ENCODE measurements at regions not wholly inside any gene's neighbourhood (a gene's known extent, or its start where the extent isn't known, plus 50 kb on each side); places are given as distances from the start of the nearest gene placed in this dataset.
"Not testable (repeated sequence)": the region's sequence is repeated elsewhere in the genome, so short reads cannot be mapped to it uniquely, and the experiment has no call there.

GRCh38 chr12:46619474-46619873 lies 206.3 kb downstream of the SLC38A4 start:
- not testable (repeated sequence) for TF ChIP-seq POLR2A, CTCF (IDR thresholded peaks at IDR 0.05)

All from upper lobe of left lung (tissue), 4 donors.